ENCODE measurements at regions not wholly inside any gene's neighbourhood (a gene's known extent, or its start where the extent isn't known, plus 50 kb on each side); places are given as distances from the start of the nearest gene placed in this dataset.

- TF ChIP-seq, protein P1, sequence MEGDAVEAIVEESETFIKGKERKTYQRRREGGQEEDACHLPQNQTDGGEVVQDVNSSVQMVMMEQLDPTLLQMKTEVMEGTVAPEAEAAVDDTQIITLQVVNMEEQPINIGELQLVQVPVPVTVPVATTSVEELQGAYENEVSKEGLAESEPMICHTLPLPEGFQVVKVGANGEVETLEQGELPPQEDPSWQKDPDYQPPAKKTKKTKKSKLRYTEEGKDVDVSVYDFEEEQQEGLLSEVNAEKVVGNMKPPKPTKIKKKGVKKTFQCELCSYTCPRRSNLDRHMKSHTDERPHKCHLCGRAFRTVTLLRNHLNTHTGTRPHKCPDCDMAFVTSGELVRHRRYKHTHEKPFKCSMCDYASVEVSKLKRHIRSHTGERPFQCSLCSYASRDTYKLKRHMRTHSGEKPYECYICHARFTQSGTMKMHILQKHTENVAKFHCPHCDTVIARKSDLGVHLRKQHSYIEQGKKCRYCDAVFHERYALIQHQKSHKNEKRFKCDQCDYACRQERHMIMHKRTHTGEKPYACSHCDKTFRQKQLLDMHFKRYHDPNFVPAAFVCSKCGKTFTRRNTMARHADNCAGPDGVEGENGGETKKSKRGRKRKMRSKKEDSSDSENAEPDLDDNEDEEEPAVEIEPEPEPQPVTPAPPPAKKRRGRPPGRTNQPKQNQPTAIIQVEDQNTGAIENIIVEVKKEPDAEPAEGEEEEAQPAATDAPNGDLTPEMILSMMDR (IDR thresholded peaks at IDR 0.05; ENCODE audit: low read depth, low read length, missing input control), result no peak
- TF ChIP-seq RAD21 (IDR thresholded peaks at IDR 0.05) (no peak), REST (IDR thresholded peaks at IDR 0.05) (no peak), ZBTB33 (IDR thresholded peaks at IDR 0.05) (no peak), TAF1 (conservative IDR thresholded peaks at IDR 0.05) (no peak), EGR1 (IDR thresholded peaks at IDR 0.05; ENCODE audit: low read depth in 2 of 2) (no peak), FOXA2 (IDR thresholded peaks at IDR 0.05) (no peak)
Observed at GRCh38 chr1:104574620-104575019, 824.9 kb downstream of the AMY1C start.

Data from liver (tissue), 3 donors.